Muscle of back (tissue), 3 donors: ENCODE measurements at regions not wholly inside any gene's neighbourhood (a gene's known extent, or its start where the extent isn't known, plus 50 kb on each side); places are given as distances from the start of the nearest gene placed in this dataset.

Source experiments
- DNase-seq, 3 donors: peaks; one replicate each; pipeline versions ENCODE4 v3.0.0 to v3.0.0-alpha.2; 2013

- no peak for DNase-seq
Measured at GRCh38 chr9:75612754-75613153, 277.7 kb upstream of the PCSK5 start.

GRCh38 chr9:75615284-75615683, 275.2 kb upstream of the PCSK5 start:
- no peak for DNase-seq

- DNase-seq: no peak
Measured at GRCh38 chr9:75616052-75616451, 274.4 kb upstream of the PCSK5 start.

GRCh38 chr9:75616841-75617566, 273.5 kb upstream of the PCSK5 start:
- no peak for DNase-seq

GRCh38 chr9:75623462-75623861, 267.0 kb upstream of the PCSK5 start:
- DNase-seq: no peak

GRCh38 chr9:75624998-75625397, 265.5 kb upstream of the PCSK5 start:
- DNase-seq: no peak

- DNase-seq: no peak
Measured at GRCh38 chr9:75626860-75627259, 263.6 kb upstream of the PCSK5 start.

- DNase-seq: no peak
Measured at GRCh38 chr9:75628952-75629351, 261.5 kb upstream of the PCSK5 start.

GRCh38 chr9:75633451-75634057, 256.9 kb upstream of the PCSK5 start:
- DNase-seq: no peak

GRCh38 chr9:75636427-75637045, 253.9 kb upstream of the PCSK5 start:
- DNase-seq: no peak

GRCh38 chr9:75639971-75640610, 250.4 kb upstream of the PCSK5 start:
- no peak for DNase-seq

GRCh38 chr9:75642522-75642921, 248.0 kb upstream of the PCSK5 start:
- no peak for DNase-seq

GRCh38 chr9:75644649-75645048, 245.8 kb upstream of the PCSK5 start:
- no peak for DNase-seq

GRCh38 chr9:75648034-75648433, 242.4 kb upstream of the PCSK5 start:
- DNase-seq: no peak

GRCh38 chr9:75649060-75649459, 241.4 kb upstream of the PCSK5 start:
- no peak for DNase-seq

GRCh38 chr9:75651709-75652108, 238.8 kb upstream of the PCSK5 start:
- no peak for DNase-seq

- no peak for DNase-seq
Measured at GRCh38 chr9:75653335-75653734, 237.1 kb upstream of the PCSK5 start.

- DNase-seq: no peak
Measured at GRCh38 chr9:75653750-75654149, 236.7 kb upstream of the PCSK5 start.

- DNase-seq: no peak
Measured at GRCh38 chr9:75657015-75657414, 233.5 kb upstream of the PCSK5 start.

- DNase-seq: no peak
Measured at GRCh38 chr9:75658301-75658905, 232.1 kb upstream of the PCSK5 start.

GRCh38 chr9:75664597-75664996, 225.9 kb upstream of the PCSK5 start:
- no peak for DNase-seq

GRCh38 chr9:75666856-75667554, 223.5 kb upstream of the PCSK5 start:
- peak in 2 of 3 donors; percentile 8 to 29 for DNase-seq
